Activated CD4-positive, alpha-beta T cell treated with anti-CD3 and anti-CD28 coated beads for 48 hours (primary cell): ENCODE measurements at regions not wholly inside any gene's neighbourhood (a gene's known extent, or its start where the extent isn't known, plus 50 kb on each side); places are given as distances from the start of the nearest gene placed in this dataset.
"Not testable (repeated sequence)": the region's sequence is repeated elsewhere in the genome, so short reads cannot be mapped to it uniquely, and the experiment has no call there.

Source experiments
- DNase-seq: peaks from one replicate; pipeline ENCODE4 v3.0.0-alpha.2; 2020

DNA sequence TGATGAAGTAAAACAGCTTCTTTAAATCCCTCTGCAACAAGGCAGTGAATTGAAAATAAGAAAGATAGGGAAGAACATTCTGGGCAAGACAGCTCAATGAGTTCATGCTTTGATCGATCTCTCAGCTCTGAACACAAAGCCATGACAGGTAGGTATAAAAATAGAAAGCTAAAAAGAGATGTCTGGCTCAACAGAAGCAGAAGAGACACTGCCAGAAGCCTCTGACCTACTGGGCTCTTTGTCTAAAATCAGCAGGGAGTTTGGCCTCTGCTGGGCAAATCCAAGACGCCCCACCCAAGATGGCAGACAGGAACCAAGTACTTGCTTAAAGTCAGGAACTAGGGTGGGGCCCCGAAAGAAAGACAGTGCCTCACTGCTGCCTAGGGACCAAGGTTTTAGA, 2684.1 kb upstream of the TPTE start:
- DNase-seq: not testable (repeated sequence)

DNA sequence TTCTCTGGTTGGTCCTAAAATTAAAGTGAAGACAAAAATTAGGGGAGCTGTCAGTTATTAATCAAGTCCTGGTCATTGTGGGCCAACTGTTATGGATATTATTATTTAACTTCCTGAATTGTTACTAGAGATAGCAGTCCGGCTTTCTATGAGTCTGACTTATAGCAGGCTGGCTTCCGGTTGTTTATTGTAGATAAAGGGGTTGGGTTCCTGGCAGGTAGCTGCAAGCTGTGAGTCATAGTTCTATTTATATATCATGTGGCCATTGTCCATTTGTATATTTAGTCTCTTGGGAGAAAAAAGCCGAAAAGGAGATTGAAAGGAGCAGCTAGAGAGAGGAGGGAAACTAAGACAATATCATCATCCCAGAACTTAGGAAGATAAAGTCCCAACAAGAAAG, 2668.0 kb upstream of the TPTE start:
- DNase-seq: not testable (repeated sequence)

DNA sequence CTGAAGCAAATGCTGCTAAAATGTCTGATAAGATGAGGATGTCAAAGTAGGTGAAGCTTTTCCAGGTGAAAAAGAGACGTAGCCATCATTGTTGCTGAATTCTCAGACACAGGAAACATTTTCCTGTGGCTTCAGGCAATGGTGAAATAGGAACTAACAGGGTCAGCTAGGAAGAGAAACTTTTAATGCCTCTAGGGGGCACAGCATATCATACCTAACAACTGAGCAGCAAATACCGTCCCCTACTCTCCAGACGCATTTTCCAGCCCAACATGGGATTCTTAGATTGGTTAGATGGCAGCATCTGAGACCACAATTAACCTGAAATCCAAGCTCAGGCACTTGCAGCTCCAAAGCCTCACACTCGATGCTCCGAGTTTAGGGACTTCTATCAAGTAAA, 2667.5 kb upstream of the TPTE start:
- not testable (repeated sequence) for DNase-seq
